Neural progenitor cell (in vitro differentiated cells): ENCODE measurements at regions not wholly inside any gene's neighbourhood (a gene's known extent, or its start where the extent isn't known, plus 50 kb on each side); places are given as distances from the start of the nearest gene placed in this dataset.

Experiments
- EZH2phosphoT487 ChIP-seq: fragments of 200-600 bp; sonication (generic); IDR thresholded peaks from 2 replicates; pipeline ENCODE4 v1.6.1; 2017; ENCODE audit warnings: antibody characterized with exemption
- TF ChIP-seq, protein P1 (sequence below): fragments of 200-600 bp; sonication (generic); IDR thresholded peaks from 2 replicates; pipeline ENCODE4 v1.5.1; 2017; ENCODE audit warnings: antibody characterized with exemption, mild to moderate bottlenecking

- no peak for TF ChIP-seq EZH2phosphoT487
- TF ChIP-seq, protein P1, sequence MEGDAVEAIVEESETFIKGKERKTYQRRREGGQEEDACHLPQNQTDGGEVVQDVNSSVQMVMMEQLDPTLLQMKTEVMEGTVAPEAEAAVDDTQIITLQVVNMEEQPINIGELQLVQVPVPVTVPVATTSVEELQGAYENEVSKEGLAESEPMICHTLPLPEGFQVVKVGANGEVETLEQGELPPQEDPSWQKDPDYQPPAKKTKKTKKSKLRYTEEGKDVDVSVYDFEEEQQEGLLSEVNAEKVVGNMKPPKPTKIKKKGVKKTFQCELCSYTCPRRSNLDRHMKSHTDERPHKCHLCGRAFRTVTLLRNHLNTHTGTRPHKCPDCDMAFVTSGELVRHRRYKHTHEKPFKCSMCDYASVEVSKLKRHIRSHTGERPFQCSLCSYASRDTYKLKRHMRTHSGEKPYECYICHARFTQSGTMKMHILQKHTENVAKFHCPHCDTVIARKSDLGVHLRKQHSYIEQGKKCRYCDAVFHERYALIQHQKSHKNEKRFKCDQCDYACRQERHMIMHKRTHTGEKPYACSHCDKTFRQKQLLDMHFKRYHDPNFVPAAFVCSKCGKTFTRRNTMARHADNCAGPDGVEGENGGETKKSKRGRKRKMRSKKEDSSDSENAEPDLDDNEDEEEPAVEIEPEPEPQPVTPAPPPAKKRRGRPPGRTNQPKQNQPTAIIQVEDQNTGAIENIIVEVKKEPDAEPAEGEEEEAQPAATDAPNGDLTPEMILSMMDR, result no peak
Observed at GRCh38 chr22:26897384-26897783, 240.0 kb downstream of the MIAT start.
